COLO668 (cell line): ENCODE measurements at regions not wholly inside any gene's neighbourhood (a gene's known extent, or its start where the extent isn't known, plus 50 kb on each side); places are given as distances from the start of the nearest gene placed in this dataset.

Source experiments
- DNase-seq: peaks from one replicate; lab custom pipeline; 2025; ENCODE audit not compliant: unreplicated experiment; lab: John Stamatoyannopoulos, UW

DNA sequence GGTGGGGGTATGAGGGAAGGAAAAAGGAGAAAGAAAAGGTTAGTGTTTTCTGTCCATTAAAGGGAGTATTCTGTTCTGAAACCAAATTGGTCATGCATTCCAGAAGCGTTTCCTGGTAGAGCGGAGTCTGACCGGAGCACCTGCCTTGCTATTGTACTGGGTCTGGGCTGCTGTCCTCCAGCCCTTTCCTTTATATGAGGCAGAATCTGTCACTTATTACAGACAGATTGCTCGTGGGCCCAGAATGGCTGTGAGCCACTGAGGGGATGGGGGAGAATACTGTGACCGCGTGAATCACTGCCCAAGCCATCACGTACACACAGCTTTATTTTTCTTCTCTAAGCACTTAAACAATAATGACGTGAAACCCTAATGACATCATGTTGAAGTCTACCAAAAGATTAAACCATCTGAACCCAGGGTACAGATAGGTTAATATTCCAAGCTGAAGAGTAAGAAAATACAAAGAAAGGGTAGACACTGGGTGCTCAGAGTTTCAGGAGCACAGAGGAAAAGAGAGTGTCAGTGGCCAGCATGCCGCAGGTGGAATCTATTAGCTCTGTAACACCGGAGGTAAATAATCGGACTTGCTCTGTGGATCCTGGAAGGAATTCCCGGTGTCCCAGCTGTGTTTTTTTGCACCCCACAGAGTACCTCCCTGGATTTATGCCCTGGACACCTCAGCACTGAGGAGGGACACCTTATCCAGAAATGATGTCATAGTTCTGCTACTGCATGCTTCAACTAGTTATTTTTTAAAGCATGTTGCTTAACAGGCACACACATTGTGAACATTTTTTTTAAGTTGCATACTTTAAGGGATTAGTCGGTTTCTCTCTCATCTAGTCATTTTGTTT, 573.3 kb downstream of the PKHD1 start:
- DNase-seq: no peak

DNA sequence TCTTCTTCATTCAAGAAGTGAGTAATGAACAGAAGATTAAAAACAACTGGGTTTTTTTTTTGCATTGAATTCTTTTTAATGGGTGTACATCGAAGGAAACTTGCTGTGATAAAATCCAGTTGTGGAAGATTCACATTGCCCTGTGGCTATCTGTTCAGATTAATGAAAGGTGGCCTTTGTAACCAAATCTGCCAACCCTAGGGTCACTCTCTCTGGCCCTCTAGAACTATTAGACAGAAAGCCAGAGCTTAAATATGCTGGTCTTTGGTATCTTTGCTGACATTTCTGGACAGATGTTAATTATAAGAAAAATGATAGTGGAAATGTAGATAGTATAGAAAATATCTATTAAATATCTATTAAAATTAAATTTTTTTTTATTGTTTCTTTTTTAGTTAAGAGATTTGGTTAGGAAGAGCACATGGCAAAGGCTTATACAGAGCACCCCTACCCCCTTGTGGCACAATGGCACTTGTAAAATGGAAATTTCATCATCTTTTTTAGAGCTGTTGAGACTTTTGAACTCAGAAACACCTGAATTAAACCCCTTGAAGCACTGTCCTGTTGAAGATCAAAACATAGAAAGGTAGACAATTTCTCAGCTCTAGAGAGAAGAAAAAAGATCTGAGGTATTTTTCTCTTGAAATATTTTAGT, 572.5 kb downstream of the PKHD1 start:
- DNase-seq: no peak

DNA sequence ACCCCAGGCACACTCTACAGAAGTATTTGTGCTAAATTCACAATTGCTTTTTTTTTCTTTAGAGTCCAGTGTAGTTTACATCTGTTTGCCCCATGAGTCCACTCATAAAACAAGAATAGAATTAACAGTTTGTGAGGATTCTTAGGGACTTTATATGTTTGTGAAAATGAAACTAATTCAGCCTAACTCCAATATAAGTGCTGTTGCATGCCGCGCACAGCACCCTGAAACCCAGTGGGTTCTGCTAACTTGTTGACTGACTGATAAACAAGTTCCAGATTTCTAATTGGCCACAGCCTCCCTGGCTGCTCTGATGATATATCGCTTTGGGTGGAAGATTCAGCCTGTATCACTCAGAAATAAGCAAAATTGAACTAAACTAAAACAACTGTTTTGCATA, 561.4 kb downstream of the PKHD1 start:
- no peak for DNase-seq

DNA sequence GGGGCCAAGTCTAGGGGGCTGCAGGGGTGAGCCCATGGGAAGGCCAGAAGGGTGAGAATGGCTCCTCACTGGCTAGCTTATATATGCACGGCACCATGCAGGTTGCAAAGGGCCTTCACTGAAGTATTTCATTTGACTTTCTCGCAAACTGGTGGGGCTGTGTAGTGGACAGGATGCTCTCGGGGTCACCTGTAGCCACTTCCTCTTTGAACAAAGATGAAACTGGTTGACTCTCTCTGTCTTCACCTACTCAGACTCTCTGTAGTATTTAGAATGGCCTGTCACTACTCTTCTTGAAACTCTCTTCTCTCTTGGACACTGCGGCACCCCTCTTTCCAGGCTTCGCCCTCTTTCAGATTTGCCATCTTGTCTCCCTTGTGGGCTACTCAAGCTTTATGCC, 560.5 kb downstream of the PKHD1 start:
- DNase-seq: no peak

DNA sequence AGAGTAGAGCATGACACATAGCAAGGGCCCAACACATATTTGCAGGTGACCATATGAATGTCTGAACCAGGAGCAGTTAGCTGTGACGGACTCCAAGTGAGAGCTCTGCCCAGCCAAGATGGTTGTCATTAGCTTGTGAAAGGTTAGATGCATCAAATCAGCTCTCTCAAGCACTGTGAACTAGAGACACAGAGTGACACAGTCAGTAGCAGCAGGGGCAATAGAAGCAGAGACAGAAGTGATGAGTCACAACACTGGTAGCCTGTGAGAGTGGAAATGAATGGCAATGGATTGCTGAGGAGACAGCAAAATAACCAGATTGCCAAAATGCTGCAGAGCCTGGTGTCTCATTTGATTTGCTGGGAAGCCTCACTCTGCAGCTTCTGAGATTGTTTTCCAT, 558.9 kb downstream of the PKHD1 start:
- no peak for DNase-seq

DNA sequence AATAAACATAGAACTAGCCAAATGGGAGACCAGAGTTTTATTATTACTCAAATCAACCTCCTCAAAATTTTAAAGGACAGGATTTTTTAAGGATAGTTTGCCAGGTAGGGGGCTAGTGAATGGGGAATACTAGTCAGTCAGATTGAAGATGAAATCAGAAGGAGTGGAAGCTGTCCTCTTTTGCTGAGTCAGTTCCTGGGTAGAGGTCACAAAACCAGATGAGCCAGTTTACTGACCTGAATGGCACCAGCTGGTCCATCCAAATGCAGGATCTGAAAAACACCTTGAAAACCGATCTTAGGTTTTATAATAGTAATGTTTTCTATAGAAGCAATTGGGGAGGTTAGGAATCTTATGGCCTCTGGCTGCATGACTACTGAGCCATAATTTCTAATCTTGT, 558.2 kb downstream of the PKHD1 start:
- DNase-seq: no peak

DNA sequence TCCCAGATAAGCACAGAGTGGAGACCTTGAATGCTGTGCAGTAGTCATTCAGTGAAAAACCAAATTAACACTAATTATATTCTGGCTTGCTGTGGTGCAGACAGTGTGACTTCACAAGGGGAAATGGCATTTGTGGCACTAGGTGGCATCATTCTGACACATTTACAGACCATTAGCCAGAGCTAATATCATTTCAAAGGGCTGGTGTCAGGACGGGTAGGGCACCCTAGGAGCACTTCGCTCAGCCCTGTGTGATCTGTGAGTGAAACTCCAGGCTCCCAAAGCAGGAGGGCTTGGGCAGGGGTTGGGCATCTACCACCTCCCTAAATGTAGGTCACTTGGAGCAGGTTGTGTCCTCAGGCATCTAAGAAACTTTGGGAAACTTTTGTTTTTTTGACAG, 555.8 kb downstream of the PKHD1 start:
- DNase-seq: peak; percentile 3

DNA sequence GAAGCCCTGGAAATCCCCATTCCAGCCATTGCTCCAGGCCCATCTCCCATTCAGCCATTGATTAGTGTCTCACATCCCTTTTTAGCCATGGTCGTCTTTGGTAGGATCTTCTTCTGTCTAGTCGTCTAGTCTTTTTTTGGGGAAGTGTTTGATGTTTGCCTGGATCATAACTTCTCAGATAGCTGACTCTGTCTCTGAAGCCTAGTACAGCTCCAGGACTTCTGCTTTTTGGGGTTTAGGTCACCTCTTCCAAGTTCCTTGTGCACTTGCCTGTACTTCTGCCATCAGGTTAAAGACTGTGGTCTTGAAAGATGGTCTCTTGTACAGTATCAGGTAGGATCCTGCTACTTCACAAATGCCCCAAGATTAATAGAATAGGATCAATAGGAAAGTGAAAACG, 553.5 kb downstream of the PKHD1 start:
- no peak for DNase-seq

DNA sequence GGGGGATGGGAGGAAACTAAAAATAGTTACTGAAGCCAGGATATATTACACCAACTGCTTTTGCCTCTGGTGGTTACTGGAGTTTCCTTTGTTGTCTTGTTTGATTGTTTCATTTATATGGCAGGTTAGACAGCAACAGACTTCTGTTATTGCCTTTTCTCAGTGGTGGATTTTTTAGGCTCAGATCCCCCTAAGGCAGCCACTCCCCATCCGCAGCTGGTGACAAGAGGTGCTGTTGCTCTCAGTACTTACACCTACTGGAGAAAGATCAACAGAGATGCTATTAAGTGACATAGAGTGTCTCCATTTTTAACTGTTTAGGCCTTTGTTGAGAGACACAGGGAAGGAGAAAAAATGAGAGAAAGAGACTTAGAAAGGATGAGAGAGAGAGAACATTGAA, 552.1 kb downstream of the PKHD1 start:
- no peak for DNase-seq

DNA sequence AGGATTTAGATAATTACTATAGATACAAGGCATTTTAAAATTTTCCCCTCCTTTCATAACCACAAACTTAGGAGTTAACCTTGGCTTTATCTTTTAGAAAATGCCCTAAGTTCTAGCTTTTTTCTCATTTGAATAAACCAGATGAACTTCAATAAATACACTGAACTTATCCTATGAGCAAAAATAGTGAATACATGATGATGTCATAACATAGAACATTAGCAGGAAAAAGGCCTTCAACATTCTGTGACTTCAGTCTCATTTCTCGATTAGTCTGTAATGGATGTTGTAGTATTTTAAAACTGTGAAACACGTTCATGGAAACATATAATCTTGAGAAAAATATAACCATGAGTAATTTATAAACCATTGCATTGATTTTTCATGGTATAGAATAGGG, 550.7 kb downstream of the PKHD1 start:
- no peak for DNase-seq

DNA sequence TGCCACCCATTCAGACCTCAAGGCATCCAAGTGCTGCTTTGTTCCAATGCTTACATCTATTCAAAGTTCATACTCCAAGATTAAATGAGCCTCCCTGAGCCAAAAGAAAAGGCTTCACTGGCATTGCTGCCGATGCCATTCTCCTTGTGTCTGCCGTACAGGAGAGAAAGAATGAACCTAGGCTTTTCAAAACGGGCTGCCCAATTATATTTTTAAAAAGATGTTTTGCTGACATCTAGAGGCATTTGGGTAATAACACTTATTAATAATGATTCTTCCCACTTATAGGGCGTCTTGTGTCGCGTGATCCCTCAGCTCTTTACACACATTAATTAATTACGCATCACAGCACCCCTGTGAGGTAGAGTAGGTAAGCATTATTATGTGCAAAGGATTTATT, 545.6 kb downstream of the PKHD1 start:
- no peak for DNase-seq

DNA sequence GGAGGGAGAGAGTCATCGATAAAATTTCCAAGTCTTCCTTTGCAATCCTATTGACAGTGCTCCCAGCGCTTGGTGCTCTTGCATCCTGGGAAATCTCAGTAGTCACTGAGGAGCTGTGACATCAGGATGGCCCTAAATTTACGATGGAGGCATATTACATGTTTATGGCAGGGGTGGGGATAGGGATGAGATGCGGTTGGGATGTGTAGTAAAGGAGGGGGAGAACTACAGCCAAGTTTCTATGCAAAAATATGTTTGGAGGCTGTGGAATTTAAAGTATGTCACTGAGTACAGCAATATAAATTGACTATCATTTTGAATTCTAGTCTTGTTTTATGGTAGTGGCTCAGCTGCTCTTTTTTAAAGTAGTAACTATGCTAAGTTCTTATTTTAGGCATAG, 544.9 kb downstream of the PKHD1 start:
- no peak for DNase-seq

DNA sequence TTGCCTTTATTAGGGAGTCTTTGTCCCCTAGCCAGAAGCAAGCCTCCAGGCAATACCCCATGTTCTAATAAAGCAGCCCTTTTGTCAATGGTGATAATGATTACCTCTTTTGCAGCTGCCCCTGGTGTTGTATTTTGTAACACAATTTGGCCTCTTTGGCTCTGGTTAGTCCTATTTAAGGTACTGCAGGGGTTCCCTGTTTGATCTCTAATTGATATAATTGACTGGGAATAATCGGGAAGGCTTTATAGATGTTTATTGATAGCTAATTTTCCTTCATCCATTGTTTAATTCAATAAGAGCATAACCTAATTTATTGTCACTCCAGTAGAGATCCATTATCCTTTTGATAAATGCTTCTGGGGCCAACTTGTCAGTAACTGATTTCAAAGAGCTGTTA, 537.2 kb downstream of the PKHD1 start:
- DNase-seq: no peak

DNA sequence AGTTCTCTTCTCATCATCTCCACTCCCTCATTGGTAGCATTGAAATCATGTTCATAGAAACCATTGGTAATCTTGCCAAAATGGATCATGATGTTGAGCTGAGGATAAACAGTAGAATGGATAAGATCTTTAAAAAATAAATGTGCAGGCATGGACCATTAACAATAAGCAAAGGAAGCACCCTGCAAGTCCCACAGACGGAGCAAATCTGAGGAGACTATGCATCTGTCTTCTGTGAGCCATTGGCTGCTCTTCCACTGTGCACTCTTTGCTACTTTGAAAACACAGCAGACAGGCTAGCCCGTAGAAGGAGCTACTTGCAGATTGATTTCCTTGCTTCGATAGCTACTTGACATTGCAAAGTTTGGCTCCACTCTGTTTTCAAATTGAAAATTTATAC, 535.0 kb downstream of the PKHD1 start:
- no peak for DNase-seq

DNA sequence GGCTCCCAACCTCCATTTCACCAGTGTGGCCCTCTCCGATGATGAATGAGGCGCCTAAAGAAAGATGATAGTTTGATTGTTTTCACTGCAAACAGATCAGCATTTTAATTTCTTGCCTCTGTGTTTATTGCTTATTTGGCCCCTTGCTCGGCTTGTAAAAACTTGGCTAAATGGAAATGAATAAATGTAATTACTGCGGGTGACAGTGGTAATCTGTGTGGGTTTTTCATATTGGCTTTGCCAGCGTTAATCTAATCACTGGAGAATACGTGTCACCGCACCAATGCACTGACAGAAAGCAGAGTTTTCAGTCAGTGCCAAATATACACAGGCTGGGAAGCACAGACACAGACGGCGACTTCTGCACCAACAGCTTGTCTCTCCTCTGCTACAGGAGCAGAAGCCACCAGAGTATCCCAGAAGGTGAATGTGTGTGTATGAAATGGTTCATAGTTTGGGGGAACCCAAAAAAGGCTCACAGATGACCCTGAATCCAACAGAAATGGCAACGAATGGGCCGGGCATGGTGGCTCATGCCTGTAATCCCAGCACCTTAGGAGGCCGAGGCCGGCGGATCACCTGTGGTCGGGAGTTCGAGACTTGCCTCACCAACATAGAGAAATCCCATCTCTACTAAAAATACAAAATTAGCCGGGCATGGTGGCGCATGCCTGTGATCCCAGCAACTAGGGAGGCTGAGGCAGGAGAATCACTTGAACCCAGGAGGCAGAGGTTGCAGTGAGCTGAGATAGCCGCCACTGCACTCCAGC, 534.0 kb downstream of the PKHD1 start:
- DNase-seq: no peak

DNA sequence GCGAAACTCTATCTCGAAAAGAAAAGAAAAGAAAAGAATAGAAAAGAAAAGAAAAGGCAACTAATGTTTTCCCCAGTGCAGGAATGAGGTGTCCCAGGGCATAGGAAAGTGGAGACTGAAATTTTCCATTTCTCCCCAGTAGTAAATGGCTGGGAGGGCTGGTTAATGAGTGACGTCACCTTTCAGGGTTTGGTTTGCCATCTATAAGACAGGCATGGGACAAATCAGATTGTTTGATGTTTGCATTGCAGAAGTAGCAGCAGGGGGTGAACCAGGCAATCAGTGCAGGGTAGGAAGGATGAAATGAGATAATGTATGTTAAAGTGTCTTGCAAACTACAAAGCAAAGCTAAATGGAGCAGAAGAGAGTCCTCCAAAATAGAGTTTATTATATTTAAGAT, 533.4 kb downstream of the PKHD1 start:
- DNase-seq: no peak

DNA sequence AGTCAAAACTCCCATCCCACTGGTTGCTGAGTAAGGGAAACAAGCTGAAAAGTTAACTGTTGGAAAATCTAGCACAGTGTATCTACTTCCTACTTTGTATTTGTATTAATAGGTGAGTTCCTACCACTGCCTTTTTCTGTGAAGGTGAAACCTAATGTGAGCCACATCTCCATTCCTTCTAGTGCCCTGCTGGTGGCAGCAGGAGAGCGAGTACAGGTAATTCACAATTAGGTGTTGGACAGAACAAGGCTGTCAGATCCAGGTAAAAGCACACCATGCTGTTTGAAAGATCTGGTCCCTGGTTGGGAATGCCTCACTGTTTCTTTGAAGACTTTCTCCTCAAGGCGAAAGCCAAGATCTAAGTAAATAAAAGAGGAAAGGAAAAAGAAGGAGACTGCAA, 528.4 kb downstream of the PKHD1 start:
- no peak for DNase-seq

DNA sequence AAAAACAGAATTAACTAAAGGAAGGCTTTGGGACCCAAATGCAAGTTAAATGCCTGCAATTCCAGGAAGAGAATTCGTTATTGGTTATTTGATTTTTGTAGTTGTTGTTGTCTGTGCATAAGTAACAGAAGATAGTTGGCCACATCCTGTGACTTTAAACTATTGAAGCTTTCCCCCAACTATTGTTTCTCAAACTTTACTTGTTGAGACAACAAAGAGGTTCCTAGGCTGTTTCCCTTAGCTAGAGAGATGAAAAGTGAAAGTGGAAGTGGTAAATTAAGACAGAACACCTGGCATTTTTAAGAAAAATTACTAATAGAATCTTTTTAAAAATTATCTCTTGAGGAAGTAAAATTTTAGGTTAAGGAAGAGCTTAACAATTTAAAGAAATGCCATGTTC, 525.2 kb downstream of the PKHD1 start:
- no peak for DNase-seq
